ENCODE measurements at regions not wholly inside any gene's neighbourhood (a gene's known extent, or its start where the extent isn't known, plus 50 kb on each side); places are given as distances from the start of the nearest gene placed in this dataset.
"Not testable (repeated sequence)": the region's sequence is repeated elsewhere in the genome, so short reads cannot be mapped to it uniquely, and the experiment has no call there.

GRCh38 chr4:137420901-137421396, 111.3 kb downstream of the PCDH18 start:
- Histone ChIP-seq H3K4me3 (no peak overlapping the region), H3K9me3 (no peaks in the 10 kb centered on the region), H3K27me3 (no peaks in the 10 kb centered on the region), H3K36me3 (no peaks in the 10 kb centered on the region)
- DNase-seq = no peak

- no peaks in the 10 kb centered on the region for H3K36me3 ChIP-seq
- H3K27me3 ChIP-seq = no peaks in the 10 kb centered on the region
- no peaks in the 10 kb centered on the region for H3K9me3 ChIP-seq
- DNase-seq = no peak
- H3K4me3 ChIP-seq = no peak overlapping the region
Measured at GRCh38 chr4:137417676-137418075, 114.6 kb downstream of the PCDH18 start.

- Histone ChIP-seq H3K4me3 (no peak overlapping the region), H3K9me3 (no peaks in the 10 kb centered on the region), H3K27me3 (no peaks in the 10 kb centered on the region), H3K36me3 (no peaks in the 10 kb centered on the region)
- DNase-seq = no peak
Measured at GRCh38 chr4:137414802-137415201, 117.5 kb downstream of the PCDH18 start.

GRCh38 chr4:137408527-137409177, 123.6 kb downstream of the PCDH18 start:
- H3K27me3 ChIP-seq = no peaks in the 10 kb centered on the region
- DNase-seq = no peak
- H3K9me3 ChIP-seq = no peaks in the 10 kb centered on the region
- H3K36me3 ChIP-seq = no peaks in the 10 kb centered on the region
- H3K4me3 ChIP-seq = no peak overlapping the region

GRCh38 chr4:137405833-137406232, 126.5 kb downstream of the PCDH18 start:
- H3K9me3 ChIP-seq, H3K36me3 ChIP-seq, H3K27me3 ChIP-seq, H3K4me3 ChIP-seq, DNase-seq: not testable (repeated sequence)

GRCh38 chr4:137394018-137394417, 138.3 kb downstream of the PCDH18 start:
- no peaks in the 10 kb centered on the region for H3K9me3 ChIP-seq
- no peaks in the 10 kb centered on the region for H3K27me3 ChIP-seq
- no peak overlapping the region for H3K4me3 ChIP-seq
- no peaks in the 10 kb centered on the region for H3K36me3 ChIP-seq
- no peak for DNase-seq

GRCh38 chr4:137393044-137393443, 139.2 kb downstream of the PCDH18 start:
- Histone ChIP-seq H3K36me3 (no peaks in the 10 kb centered on the region), H3K9me3 (no peaks in the 10 kb centered on the region)
- DNase-seq = no peak

GRCh38 chr4:137390707-137391106, 141.6 kb downstream of the PCDH18 start:
- no peaks in the 10 kb centered on the region for H3K27me3 ChIP-seq
- H3K36me3 ChIP-seq = no peaks in the 10 kb centered on the region
- no peak overlapping the region for H3K4me3 ChIP-seq
- H3K9me3 ChIP-seq = no peaks in the 10 kb centered on the region
- no peak for DNase-seq

More at GRCh38 chr4:137393044-137393443, 139.2 kb downstream of the PCDH18 start:
- Histone ChIP-seq H3K4me3 (no peak overlapping the region), H3K27me3 (no peaks in the 10 kb centered on the region)

GRCh38 chr4:137389911-137390520, 142.3 kb downstream of the PCDH18 start:
- Histone ChIP-seq H3K9me3 (no peaks in the 10 kb centered on the region), H3K27me3 (no peaks in the 10 kb centered on the region), H3K4me3 (no peak overlapping the region), H3K36me3 (no peaks in the 10 kb centered on the region)
- no peak for DNase-seq

- Histone ChIP-seq H3K4me3 (no peak overlapping the region), H3K36me3 (no peaks in the 10 kb centered on the region), H3K9me3 (no peaks in the 10 kb centered on the region), H3K27me3 (no peaks in the 10 kb centered on the region)
- no peak for DNase-seq
Measured at GRCh38 chr4:137387924-137388323, 144.4 kb downstream of the PCDH18 start.

GRCh38 chr4:137384476-137384875, 147.8 kb downstream of the PCDH18 start:
- Histone ChIP-seq H3K36me3 (no peaks in the 10 kb centered on the region), H3K9me3 (no peaks in the 10 kb centered on the region), H3K4me3 (no peak overlapping the region), H3K27me3 (no peaks in the 10 kb centered on the region)
- DNase-seq = no peak

- Histone ChIP-seq H3K9me3 (no peaks in the 10 kb centered on the region), H3K27me3 (no peaks in the 10 kb centered on the region), H3K4me3 (no peak overlapping the region), H3K36me3 (no peaks in the 10 kb centered on the region)
- DNase-seq = no peak
Measured at GRCh38 chr4:137378821-137379220, 153.5 kb downstream of the PCDH18 start.

GRCh38 chr4:137378393-137378792, 153.9 kb downstream of the PCDH18 start:
- Histone ChIP-seq H3K36me3 (no peaks in the 10 kb centered on the region), H3K4me3 (no peak overlapping the region), H3K9me3 (no peaks in the 10 kb centered on the region), H3K27me3 (no peaks in the 10 kb centered on the region)
- no peak for DNase-seq

GRCh38 chr4:137376312-137376711, 156.0 kb downstream of the PCDH18 start:
- Histone ChIP-seq H3K36me3 (no peaks in the 10 kb centered on the region), H3K4me3 (no peak overlapping the region), H3K9me3 (0 out of 2 replicates have a peak, but pooled peaks cover 2% of the 10 kb centered on the region), H3K27me3 (no peaks in the 10 kb centered on the region)
- DNase-seq = no peak

GRCh38 chr4:137375111-137375850, 157.0 kb downstream of the PCDH18 start:
- Histone ChIP-seq H3K9me3 (0 out of 2 replicates have a peak, but pooled peaks cover 2% of the 10 kb centered on the region), H3K4me3 (no peak overlapping the region), H3K36me3 (no peaks in the 10 kb centered on the region), H3K27me3 (no peaks in the 10 kb centered on the region)
- DNase-seq = no peak

- 0 out of 2 replicates have a peak, but pooled peaks cover 2% of the 10 kb centered on the region for H3K9me3 ChIP-seq
- H3K36me3 ChIP-seq = no peaks in the 10 kb centered on the region
- no peaks in the 10 kb centered on the region for H3K27me3 ChIP-seq
- no peak for DNase-seq
- H3K4me3 ChIP-seq = no peak overlapping the region
Measured at GRCh38 chr4:137370679-137371078, 161.6 kb downstream of the PCDH18 start.

GRCh38 chr4:137370206-137370633, 162.1 kb downstream of the PCDH18 start:
- no peak for DNase-seq
- Histone ChIP-seq H3K4me3 (no peak overlapping the region), H3K36me3 (no peaks in the 10 kb centered on the region), H3K9me3 (0 out of 2 replicates have a peak, but pooled peaks cover 2% of the 10 kb centered on the region), H3K27me3 (no peaks in the 10 kb centered on the region)

Measured in MG63 (cell line).